HepG2 (cell line): ENCODE measurements at regions not wholly inside any gene's neighbourhood (a gene's known extent, or its start where the extent isn't known, plus 50 kb on each side); places are given as distances from the start of the nearest gene placed in this dataset.

Experiments
- ATAC-seq: fragments of 200-7000 bp; cut with Tn5 transposase; 3 replicates; pipeline ENCODE4 v1.9.1; 2020; ENCODE audit warnings: mild to moderate bottlenecking, moderate library complexity
- BruUV-seq: library from RNA; stranded (reverse); fragments of 400-500 nt; replicated peaks from 2 replicates; lab custom pipeline; 2021; lab: Mats Ljungman, UMichigan
- CTCF ChIA-PET: fragments of 300-600 bp; formaldehyde crosslinking; extraction: SDS; loops from one replicate; lab custom pipeline; 2021; ENCODE audit warnings: low total read pairs, inconsistent platforms, low intra/inter-chr PET ratio; lab: Yijun Ruan, JAX
- POLR2A ChIA-PET: fragments of 350-600 bp; sonication (Branson Sonifier 250); formaldehyde crosslinking; loops from one replicate; lab custom pipeline; 2020; ENCODE audit warnings: antibody characterized with exemption, inconsistent platforms; lab: Yijun Ruan, JAX
- DNase-seq: peaks from one replicate; pipeline ENCODE4 v3.0.0-alpha.2; 2015; ENCODE audit warnings: low spot score
- FAIRE-seq: peaks from 3 replicates; lab custom pipeline; 2011; peaks lifted over from hg19 to GRCh38; lab: Jason Lieb, UNC
- H2AFZ ChIP-seq: one replicate; pipeline ENCODE4 v1.6.1; 2011; ENCODE audit warnings: low read length, inconsistent platforms
- H3K27ac ChIP-seq: fragments of 300-600 bp; 3 replicates; pipeline ENCODE4 v1.8.0; 2011; ENCODE audit warnings: mixed run types, mild to moderate bottlenecking, mixed read lengths, low read length, inconsistent platforms; ENCODE audit not compliant: insufficient read depth; ENCODE audit errors: extremely low read length
- H3K27me3 ChIP-seq, 2 experiments: fragments of 200-600 bp in 1 of 2; 2 replicates in 1 of 2; 3 replicates in 1 of 2; pipeline versions ENCODE4 v1.6.0 to v1.8.0; 2011; ENCODE audit warnings: low read length in 2 of 2, mild to moderate bottlenecking in 2 of 2, moderate library complexity in 2 of 2, inconsistent platforms in 1 of 2; ENCODE audit not compliant: insufficient read depth in 2 of 2, control insufficient read depth in 1 of 2
- H3K36me3 ChIP-seq, 2 experiments: fragments of 200-600 bp in 1 of 2; replicated peaks in 1 of 2; 2 replicates in 1 of 2; 3 replicates in 1 of 2; pipeline versions ENCODE4 v1.5.1 to v1.8.0; 2011; ENCODE audit warnings: low read length in 2 of 2, inconsistent platforms in 1 of 2; ENCODE audit not compliant: insufficient read depth in 2 of 2, control insufficient read depth in 1 of 2
- H3K4me1 ChIP-seq: 2 replicates; pipeline ENCODE4 v1.5.1; 2012; ENCODE audit warnings: low read length, inconsistent platforms; ENCODE audit not compliant: insufficient read depth
- H3K4me2 ChIP-seq: 2 replicates; pipeline ENCODE4 v1.6.0; 2011; ENCODE audit warnings: low read depth, low read length, inconsistent platforms
- H3K4me3 ChIP-seq, 3 experiments: fragments of 200-600 bp in 1 of 3; sonication (generic), shearing (Covaris generic) in 1 of 3; replicated peaks in 1 of 3; 2 replicates each; pipeline ENCODE4 v1.5.1; 2011 to 2016; ENCODE audit warnings: low read length in 3 of 3, inconsistent platforms in 2 of 3, low read depth in 2 of 3, mild to moderate bottlenecking in 2 of 3, control low read depth in 1 of 3, mixed read lengths in 1 of 3; ENCODE audit not compliant: insufficient read depth in 1 of 3
- H3K79me2 ChIP-seq: one replicate; pipeline ENCODE4 v1.6.1; 2011; ENCODE audit warnings: low read length, inconsistent platforms; ENCODE audit not compliant: insufficient read depth
- H3K9ac ChIP-seq: 2 replicates; pipeline ENCODE4 v1.6.0; 2011; ENCODE audit warnings: mild to moderate bottlenecking, low read depth, low read length, inconsistent platforms; ENCODE audit not compliant: insufficient read depth
- H3K9me3 ChIP-seq: 2 replicates; pipeline ENCODE4 v1.5.1; 2012; ENCODE audit warnings: mild to moderate bottlenecking, low read length
- H4K20me1 ChIP-seq: 2 replicates; pipeline ENCODE4 v1.6.0; 2011; ENCODE audit warnings: inconsistent platforms, mild to moderate bottlenecking, low read length, moderate library complexity; ENCODE audit not compliant: insufficient read depth
- ELF1 ChIP-seq: sonication (generic); formaldehyde crosslinking; IDR thresholded peaks from 2 replicates; pipeline ENCODE4 v1.4.0; 2020; ENCODE audit warnings: missing genetic modification reagents
- ELF3 ChIP-seq: IDR thresholded peaks from 2 replicates; pipeline ENCODE4 v1.6.1; 2016; ENCODE audit warnings: missing genetic modification reagents, missing compliant biosample characterization
- HMGXB4 ChIP-seq, 2 experiments: sonication (generic) in 1 of 2; formaldehyde crosslinking in 1 of 2; IDR thresholded peaks; 2 replicates each; pipeline versions ENCODE4 v1.4.0 to v1.6.1; 2018 to 2020; ENCODE audit warnings: missing genetic modification reagents in 2 of 2, borderline replicate concordance in 1 of 2, low read depth in 1 of 2, mild to moderate bottlenecking in 1 of 2, missing biosample characterization in 1 of 2
- HOXA9 ChIP-seq: sonication (generic); formaldehyde crosslinking; IDR thresholded peaks from 2 replicates; pipeline ENCODE4 v1.8.1; 2022; ENCODE audit warnings: missing genetic modification reagents, mild to moderate bottlenecking, moderate library complexity, borderline replicate concordance
- KDM3A ChIP-seq: IDR thresholded peaks from 2 replicates; pipeline ENCODE4 v1.6.1; 2018; ENCODE audit warnings: low read depth, missing compliant biosample characterization
- SAFB2 ChIP-seq: sonication (generic); formaldehyde crosslinking; IDR thresholded peaks from 2 replicates; pipeline ENCODE4 v1.5.1; 2020; ENCODE audit warnings: missing genetic modification reagents, low read depth, mild to moderate bottlenecking, borderline replicate concordance
- SIX4 ChIP-seq: sonication (generic); formaldehyde crosslinking; IDR thresholded peaks from 2 replicates; pipeline ENCODE4 v1.4.0; 2020; ENCODE audit warnings: missing genetic modification reagents
- SMYD3 ChIP-seq: sonication (generic); formaldehyde crosslinking; IDR thresholded peaks from 2 replicates; pipeline ENCODE4 v1.8.1; 2023; ENCODE audit warnings: mild to moderate bottlenecking, missing genetic modification reagents
- TCF12 ChIP-seq, 2 experiments: fragments of 450-650 bp in 1 of 2; sonication (generic) in 1 of 2; formaldehyde crosslinking in 1 of 2; IDR thresholded peaks; 2 replicates each; pipeline versions ENCODE4 v1.6.1 to v1.8.0; 2017 to 2022; ENCODE audit warnings: antibody characterized with exemption in 1 of 2, mild to moderate bottlenecking in 1 of 2, missing genetic modification reagents in 1 of 2, moderate library complexity in 1 of 2
- ZBTB20 ChIP-seq: sonication (generic); formaldehyde crosslinking; IDR thresholded peaks from 2 replicates; pipeline ENCODE4 v1.8.1; 2023; ENCODE audit warnings: missing genetic modification reagents, low read depth, mild to moderate bottlenecking, borderline replicate concordance
- ZNF274 ChIP-seq: sonication (generic); formaldehyde crosslinking; IDR thresholded peaks from 2 replicates; pipeline ENCODE4 v1.5.1; 2020; ENCODE audit warnings: mild to moderate bottlenecking, missing genetic modification reagents
- ZNF562 ChIP-seq: sonication (generic); formaldehyde crosslinking; IDR thresholded peaks from 2 replicates; pipeline ENCODE4 v1.8.0; 2022; ENCODE audit warnings: missing genetic modification reagents, borderline replicate concordance
- WGBS: methylation state at CpG from one replicate; pipeline ENCODE4 v1.1.6; 2017; ENCODE audit warnings: low lambda C conversion rate; 5-methylcytosine and 5-hydroxymethylcytosine counted together
- in situ Hi-C: cut with HindIII; loops from 2 replicates; pipeline ENCODE4 v1.10.0; 2017; ENCODE audit warnings: low pct_unique_long_range_greater_than_20kb; ENCODE audit not compliant: extremely low pct_ligation_motif_present
- intact Hi-C: fragments of 100-400 bp; cut with micrococcal nuclease; formaldehyde crosslinking; loops from one replicate; pipeline ENCODE4 v1.10.0; 2022; ENCODE audit not compliant: unreplicated experiment
- TF ChIP-seq, protein P1 (sequence below): IDR thresholded peaks from 2 replicates; pipeline ENCODE4 v1.6.1; 2016
- TF ChIP-seq, protein P2 (sequence below): sonication (generic); formaldehyde crosslinking; IDR thresholded peaks from 2 replicates; pipeline ENCODE4 v1.8.1; 2023; ENCODE audit warnings: mild to moderate bottlenecking, moderate library complexity, missing genetic modification reagents

DNA sequence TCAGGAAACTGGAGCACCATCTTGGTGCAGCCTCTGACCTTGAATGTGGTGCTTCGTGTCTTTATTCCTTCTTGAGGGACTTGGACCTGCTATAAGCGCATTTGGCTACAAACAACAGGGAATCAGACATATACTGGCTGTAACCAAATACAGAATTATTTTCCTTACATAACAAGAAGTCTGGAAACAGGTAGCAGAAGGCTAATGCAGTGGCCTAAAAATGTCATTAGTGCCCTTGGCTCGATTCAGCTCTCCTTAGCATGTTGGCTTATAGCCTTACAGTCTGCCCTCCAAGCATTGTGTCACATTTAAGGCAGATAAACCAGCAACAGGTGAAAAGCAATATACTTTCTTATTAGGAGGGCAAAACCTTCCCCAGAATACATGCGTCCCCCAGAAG is 655.4 kb downstream of the XIRP2 start:
- TF ChIP-seq ELF1 = no peak
- no peak for TF ChIP-seq TCF12 (IDR thresholded peaks at IDR 0.05)
- no peak for TF ChIP-seq TCF12 (CRISPR knock-in tag; IDR thresholded peaks at IDR 0.05)
- no peak for TF ChIP-seq SMYD3 (CRISPR knock-in tag)
- TF ChIP-seq HOXA9 = no peak
- TF ChIP-seq SIX4 (CRISPR knock-in tag) = no peak
- Histone ChIP-seq H4K20me1 (no peaks in the 10 kb centered on the region), H3K4me2 (no peak overlapping the region), H3K4me1 (peaks cover 10% of the 10 kb centered on the region), H3K9ac (no peak overlapping the region), H3K79me2 (no peaks in the 10 kb centered on the region), H3K36me3 (no peaks in the 10 kb centered on the region), H2AFZ (no peak overlapping the region), H3K27ac (no peak overlapping the region), H3K9me3 (no peaks in the 10 kb centered on the region), H3K4me3 (no peak overlapping the region), H3K27me3 (no peaks in the 10 kb centered on the region)
- BruUV-seq = no TSS peak
- CTCF ChIA-PET = no interaction called here
- no peak for FAIRE-seq
- 52% methylated on average over 4 of the region's 4 CpGs for WGBS
- intact Hi-C loops = no loop called here
- in situ Hi-C loops = loop anchor here (25.0 kb wide), 1 partner anchor 569 kb away; no protein-coding TSS in a partner anchor
- ATAC-seq = no peak
- DNase-seq = no peak
- POLR2A ChIA-PET = no interaction called here

- CTCF ChIA-PET = no interaction called here
- ATAC-seq (no peak), DNase-seq (no peak), FAIRE-seq (no peak)
- Histone ChIP-seq H3K4me3 (no peak overlapping the region), H3K36me3 (no peaks in the 10 kb centered on the region), H4K20me1 (no peaks in the 10 kb centered on the region), H3K9me3 (no peaks in the 10 kb centered on the region), H3K27me3 (no peaks in the 10 kb centered on the region), H3K9ac (no peak overlapping the region), H2AFZ (no peak overlapping the region), H3K4me2 (no peak overlapping the region), H3K4me1 (no peaks in the 10 kb centered on the region), H3K79me2 (no peaks in the 10 kb centered on the region), H3K27ac (no peak overlapping the region)
- intact Hi-C loops = no loop called here
- in situ Hi-C loops = loop anchor here (25.0 kb wide), 1 partner anchor 575 kb away; no protein-coding TSS in a partner anchor
- TF ChIP-seq ELF3 (CRISPR knock-in tag) (no peak), HMGXB4 (CRISPR knock-in tag; IDR thresholded peaks at IDR 0.05; ENCODE audit: borderline replicate concordance in 1 of 2, low read depth in 1 of 2) (no peak), ZBTB20 (CRISPR knock-in tag) (no peak), ZNF274 (CRISPR knock-in tag) (no peak), SAFB2 (CRISPR knock-in tag) (no peak), KDM3A (CRISPR knock-in tag) (no peak), ZNF562 (CRISPR knock-in tag) (no peak)
- TF ChIP-seq, protein P1, sequence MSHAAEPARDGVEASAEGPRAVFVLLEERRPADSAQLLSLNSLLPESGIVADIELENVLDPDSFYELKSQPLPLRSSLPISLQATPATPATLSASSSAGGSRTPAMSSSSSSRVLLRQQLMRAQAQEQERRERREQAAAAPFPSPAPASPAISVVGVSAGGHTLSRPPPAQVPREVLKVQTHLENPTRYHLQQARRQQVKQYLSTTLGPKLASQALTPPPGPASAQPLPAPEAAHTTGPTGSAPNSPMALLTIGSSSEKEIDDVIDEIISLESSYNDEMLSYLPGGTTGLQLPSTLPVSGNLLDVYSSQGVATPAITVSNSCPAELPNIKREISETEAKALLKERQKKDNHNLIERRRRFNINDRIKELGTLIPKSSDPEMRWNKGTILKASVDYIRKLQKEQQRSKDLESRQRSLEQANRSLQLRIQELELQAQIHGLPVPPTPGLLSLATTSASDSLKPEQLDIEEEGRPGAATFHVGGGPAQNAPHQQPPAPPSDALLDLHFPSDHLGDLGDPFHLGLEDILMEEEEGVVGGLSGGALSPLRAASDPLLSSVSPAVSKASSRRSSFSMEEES (CRISPR knock-in tag) = no peak
- TF ChIP-seq, protein P2, sequence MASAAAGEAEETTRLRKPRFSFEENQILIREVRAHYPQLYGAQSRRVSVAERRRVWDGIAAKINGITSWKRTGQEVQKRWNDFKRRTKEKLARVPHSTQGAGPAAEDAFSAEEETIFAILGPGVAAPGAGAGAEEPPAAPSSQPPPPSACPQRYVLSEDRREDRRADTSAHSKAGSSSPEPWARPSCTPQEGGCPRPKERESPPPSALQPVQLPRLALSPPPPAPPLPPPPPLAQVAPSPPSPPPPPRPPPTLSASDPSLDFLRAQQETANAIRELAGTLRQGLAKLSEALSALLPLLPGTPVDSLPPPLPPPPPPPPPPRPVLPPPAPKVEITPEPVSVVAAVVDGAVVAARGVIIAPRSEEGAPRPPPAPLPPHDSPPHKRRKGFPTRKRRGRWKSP (CRISPR knock-in tag) = no peak
- POLR2A ChIA-PET = no interaction called here
- WGBS = 26% methylated on average over 4 of the region's 4 CpGs
- no TSS peak for BruUV-seq
Measured at GRCh38 chr2:167537743-167538142, 649.5 kb downstream of the XIRP2 start.
